ENCODE measurements at regions not wholly inside any gene's neighbourhood (a gene's known extent, or its start where the extent isn't known, plus 50 kb on each side); places are given as distances from the start of the nearest gene placed in this dataset.

DNA sequence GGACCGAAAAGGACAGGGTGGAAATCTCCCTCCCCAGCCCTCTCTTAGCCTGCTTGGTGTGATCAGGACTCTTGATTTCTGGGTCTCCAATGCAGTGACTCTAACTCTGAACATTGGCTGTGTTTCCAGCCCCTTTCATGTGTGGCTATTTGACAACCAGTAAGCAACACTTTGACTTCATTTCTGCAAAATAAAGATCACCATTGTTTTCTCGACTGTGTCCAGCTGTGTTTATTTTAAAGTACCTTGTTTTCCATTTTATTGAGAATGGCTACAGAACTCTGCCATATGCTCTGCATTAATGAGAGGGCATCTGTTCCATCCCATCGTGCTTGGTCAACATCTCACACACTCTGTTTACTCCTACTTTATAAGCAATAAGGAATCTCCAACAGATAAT lies 60.9 kb upstream of the TAGAP start:
- H3K4me3 ChIP-seq (ENCODE audit: low read depth, low read length), result no peak overlapping the region
- no peak for TF ChIP-seq CTCF (IDR thresholded peaks at IDR 0.05; ENCODE audit: insufficient read depth, low read depth, low read length, missing control alignments)
- no peak for DNase-seq (ENCODE audit: low read depth)

DNA sequence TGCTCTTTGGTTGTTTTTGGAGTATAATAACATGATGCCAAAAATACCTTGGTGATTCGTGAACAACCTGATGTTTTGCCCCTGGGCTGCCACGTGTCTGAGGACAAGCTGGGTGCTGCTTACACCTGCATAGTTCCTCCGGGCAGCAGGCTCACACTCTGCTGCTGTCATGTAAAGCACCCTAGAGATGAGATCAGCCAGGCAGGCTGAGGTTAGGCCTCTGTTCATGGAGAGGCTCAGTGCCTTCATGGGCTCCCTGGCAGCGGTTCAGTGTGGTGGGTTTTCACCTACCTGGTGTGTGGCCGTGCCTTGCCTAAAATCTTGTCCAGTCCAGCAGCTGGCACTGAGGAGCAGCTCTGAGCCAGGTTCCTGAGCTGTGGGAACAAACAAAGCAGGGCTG lies 60.1 kb upstream of the TAGAP start:
- no peak overlapping the region for H3K4me3 ChIP-seq (ENCODE audit: low read depth, low read length)
- TF ChIP-seq CTCF (IDR thresholded peaks at IDR 0.05; ENCODE audit: insufficient read depth, low read depth, low read length, missing control alignments), result no peak
- DNase-seq (ENCODE audit: low read depth), result peak; percentile 49

DNA sequence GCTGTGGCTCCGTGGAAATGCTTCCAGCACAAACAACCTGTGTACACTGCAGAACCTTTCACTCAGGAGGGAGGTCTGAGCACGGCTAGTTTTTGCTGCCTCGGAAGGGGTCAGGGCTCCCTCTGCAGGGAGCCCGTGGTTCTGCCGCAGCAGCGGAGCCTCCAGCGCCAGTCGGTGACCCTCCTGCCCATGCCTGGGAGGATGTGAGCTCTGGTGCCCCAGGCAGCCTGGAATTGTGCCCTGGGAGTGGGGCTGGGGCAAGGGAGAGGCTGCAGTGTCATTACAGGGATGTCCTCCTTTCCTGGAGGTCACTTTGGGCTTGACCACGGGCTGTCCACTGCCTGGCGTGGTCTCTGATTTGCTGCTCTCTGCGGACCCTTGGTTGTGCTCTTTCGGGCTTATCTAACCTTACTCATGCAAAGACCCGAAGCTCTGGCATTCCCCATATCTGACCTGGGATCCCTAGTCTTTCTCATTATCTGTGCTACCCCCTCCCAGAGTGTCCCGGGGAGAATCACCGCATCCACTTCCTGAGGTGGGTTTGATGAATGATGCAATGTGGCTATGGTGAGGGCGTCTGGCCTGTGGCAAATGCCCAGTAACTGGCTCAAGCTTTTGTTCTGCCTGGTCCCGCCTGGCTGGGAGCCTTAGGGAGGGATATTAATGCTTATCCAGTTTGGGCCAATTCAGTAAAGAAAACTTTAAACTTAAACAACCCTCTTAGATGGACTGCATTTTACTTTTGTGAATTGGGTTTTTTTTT lies 59.6 kb upstream of the TAGAP start:
- H3K4me3 ChIP-seq (ENCODE audit: low read depth, low read length), result no peak overlapping the region
- DNase-seq (ENCODE audit: low read depth), result peak; percentile 82
- TF ChIP-seq CTCF (IDR thresholded peaks at IDR 0.05; ENCODE audit: insufficient read depth, low read depth, low read length, missing control alignments), result peak; percentile 96

DNA sequence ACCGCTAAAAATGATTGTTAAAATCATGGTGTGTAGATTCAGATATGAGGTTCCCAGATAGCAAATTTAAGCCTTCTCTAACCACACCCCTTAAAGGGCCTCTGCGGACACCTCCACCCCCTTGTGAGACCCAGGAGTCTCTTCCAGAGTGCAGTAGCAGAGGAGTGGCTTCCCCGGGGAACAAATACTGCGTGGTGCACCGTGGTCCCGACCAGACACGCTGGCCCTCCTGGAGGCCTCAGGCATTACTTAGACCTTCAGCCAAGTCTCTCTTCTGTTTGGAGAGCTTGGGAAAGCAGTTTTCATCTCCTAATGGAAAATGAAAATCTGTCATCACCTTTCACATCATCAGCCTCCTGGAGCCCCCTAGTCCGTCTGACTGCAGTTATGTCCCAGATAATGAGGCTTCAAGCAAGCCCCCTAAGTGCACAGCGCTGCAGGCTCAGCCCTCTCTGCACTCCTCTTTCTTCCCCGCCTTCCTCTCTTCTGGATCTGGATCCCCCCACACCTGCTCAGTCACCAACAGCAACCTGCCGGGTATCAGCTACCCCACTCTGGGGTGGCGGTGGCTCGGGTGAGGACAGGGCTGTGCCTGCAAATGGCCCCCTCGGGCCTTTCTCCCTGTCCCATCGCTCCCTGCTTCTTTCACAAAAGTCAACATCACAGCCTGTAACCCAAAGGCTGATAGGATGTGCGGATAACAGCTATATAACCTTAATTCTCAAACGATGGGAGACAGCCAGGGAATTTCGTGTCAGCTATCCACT lies 58.8 kb upstream of the TAGAP start:
- H3K4me3 ChIP-seq (ENCODE audit: low read depth, low read length), result no peak overlapping the region
- DNase-seq (ENCODE audit: low read depth), result no peak
- TF ChIP-seq CTCF (IDR thresholded peaks at IDR 0.05; ENCODE audit: insufficient read depth, low read depth, low read length, missing control alignments), result no peak

DNA sequence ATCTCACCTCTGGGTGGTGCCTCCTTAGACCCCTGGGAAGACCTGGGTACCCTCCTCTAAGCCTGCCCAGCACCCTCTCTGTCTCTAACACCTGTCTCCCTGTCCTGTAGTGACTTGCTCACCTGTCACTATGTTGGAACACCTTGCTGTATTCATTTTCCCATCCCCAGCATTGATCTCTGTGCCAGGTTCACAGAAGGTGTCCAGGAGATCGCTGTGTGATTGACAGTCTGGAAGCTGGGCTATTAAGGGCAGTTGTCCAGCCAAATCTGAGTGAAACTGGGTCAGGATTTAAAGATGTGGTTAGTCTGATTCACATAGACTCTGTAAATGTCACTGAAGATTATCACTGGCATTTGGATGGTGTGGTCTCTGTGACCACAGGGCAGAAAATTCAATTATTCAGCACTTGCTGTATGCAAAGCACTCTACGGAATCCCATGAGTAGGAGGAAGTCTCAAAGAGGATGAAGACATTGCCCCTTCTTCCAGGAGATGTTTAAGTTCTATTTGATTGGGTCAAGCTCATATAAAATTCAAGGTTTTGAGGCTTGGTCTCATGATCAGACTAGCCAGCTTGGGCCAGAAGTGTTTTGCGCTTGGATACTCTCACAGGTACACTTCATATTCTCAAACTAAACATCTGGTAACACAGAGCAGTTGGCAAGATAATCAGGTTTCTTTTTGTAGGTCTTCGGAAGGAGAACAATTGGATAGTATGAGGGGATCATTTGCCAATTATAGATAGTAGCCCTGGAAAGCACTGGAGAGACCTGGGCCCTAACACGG lies 57.8 kb upstream of the TAGAP start:
- no peak for TF ChIP-seq CTCF (IDR thresholded peaks at IDR 0.05; ENCODE audit: insufficient read depth, low read depth, low read length, missing control alignments)
- no peak for DNase-seq (ENCODE audit: low read depth)
- H3K4me3 ChIP-seq (ENCODE audit: low read depth, low read length), result no peak overlapping the region

DNA sequence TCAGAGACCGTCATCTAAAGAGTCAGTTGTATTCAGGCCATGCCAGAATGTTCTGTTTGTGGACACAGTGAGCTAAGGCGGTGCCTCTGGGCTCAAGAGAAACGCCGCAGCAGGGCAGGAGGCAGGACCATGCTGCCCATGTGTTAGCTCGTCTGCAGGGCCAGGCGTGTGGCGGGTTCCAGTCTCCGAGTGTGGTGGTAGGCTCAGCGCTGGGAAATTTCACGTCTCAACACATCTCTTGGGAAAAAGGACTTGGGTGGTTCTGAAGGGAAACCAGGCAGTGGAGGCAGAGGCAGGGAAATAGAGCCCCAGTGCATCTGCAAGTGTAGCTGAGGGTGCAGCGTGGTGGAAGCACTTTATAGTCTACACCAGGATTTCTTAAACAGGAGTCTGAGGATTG lies 56.9 kb upstream of the TAGAP start:
- no peak for DNase-seq (ENCODE audit: low read depth)
- TF ChIP-seq CTCF (IDR thresholded peaks at IDR 0.05; ENCODE audit: insufficient read depth, low read depth, low read length, missing control alignments), result no peak
- no peak overlapping the region for H3K4me3 ChIP-seq (ENCODE audit: low read depth, low read length)
